Erythroblast (primary cell): ENCODE measurements at regions not wholly inside any gene's neighbourhood (a gene's known extent, or its start where the extent isn't known, plus 50 kb on each side); places are given as distances from the start of the nearest gene placed in this dataset.

Experiments
- DNase-seq, 2 experiments: peaks; one replicate each; lab custom pipeline; 2025; lab: John Stamatoyannopoulos, UW
- GATA1 ChIP-seq: IDR thresholded peaks from 2 replicates; pipeline ENCODE4 v1.6.1; 2011; ENCODE audit warnings: low read depth, mild to moderate bottlenecking, control low read depth, low read length, moderate library complexity
- POLR2A ChIP-seq: IDR thresholded peaks from 2 replicates; pipeline ENCODE4 v1.6.1; 2011; ENCODE audit warnings: mild to moderate bottlenecking, low read length

DNA sequence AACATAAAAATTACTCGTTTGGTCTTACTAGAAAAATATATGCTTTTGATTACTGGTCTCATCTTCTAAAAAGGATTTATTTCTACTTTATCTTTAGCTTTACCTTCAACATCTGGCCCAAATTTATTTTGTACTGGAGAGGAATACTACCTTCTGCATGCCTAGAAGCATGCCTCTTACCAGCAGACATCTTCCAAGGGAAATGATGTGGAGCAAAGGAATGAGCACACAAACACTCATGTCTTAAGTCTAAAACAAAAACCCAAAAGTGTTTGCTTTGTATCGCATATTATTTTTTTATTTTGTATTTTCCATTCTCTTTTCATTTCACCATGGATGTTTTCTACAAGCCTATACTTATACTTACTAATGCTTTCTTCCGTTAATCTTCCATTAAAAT, 304.6 kb upstream of the KCNMB2 start:
- DNase-seq: no peak
- TF ChIP-seq POLR2A (no peak), GATA1 (no peak)

GRCh38 chr3:178233371-178234071, 302.7 kb upstream of the KCNMB2 start:
- no peak for DNase-seq
- TF ChIP-seq GATA1 (no peak), POLR2A (no peak)

- DNase-seq: no peak
- TF ChIP-seq GATA1 (no peak), POLR2A (no peak)
Observed at GRCh38 chr3:178236555-178237277, 299.5 kb upstream of the KCNMB2 start.

DNA sequence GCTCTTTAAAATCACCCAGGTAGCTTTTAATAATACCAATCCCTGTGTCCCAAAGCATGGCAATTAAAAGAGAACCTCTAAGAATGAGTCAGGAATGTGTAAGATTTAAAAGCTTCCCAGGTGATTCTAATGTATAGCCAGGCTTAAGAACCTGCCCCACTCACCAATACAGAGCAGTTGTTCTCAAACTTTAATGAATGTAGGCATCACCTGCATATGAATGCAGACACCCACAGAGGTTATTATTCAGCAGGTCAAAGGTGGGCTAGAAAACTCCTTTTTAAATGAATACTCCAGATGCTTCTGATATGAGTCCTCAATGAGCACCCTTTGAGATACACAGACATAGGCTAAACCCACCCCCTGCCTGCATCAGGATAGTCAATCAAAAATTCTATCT, 298.1 kb upstream of the KCNMB2 start:
- TF ChIP-seq GATA1 (no peak), POLR2A (no peak)
- no peak for DNase-seq

GRCh38 chr3:178244733-178245709, 291.2 kb upstream of the KCNMB2 start:
- no peak for DNase-seq
- no peak for TF ChIP-seq POLR2A
- no peak for TF ChIP-seq GATA1

DNA sequence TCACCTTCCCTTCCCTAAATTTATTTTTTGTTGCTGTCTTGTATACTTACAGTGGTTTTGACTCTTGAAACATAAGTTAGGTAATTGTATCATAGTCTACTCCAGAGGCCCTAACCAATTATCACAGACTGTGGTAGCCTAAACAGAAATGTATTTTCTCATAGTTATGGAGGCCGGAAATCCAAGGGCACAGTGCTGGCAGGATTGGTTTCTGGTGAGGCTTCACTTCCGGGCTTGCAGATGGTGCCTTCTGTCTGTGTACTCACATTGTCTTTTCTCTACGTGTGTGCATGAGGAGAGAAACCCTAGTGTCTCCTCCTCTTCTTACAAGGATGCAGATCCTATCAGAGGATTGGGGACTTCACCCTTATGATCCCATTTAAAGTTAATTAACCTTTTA, 290.2 kb upstream of the KCNMB2 start:
- TF ChIP-seq GATA1: no peak
- TF ChIP-seq POLR2A: no peak
- DNase-seq: no peak

DNA sequence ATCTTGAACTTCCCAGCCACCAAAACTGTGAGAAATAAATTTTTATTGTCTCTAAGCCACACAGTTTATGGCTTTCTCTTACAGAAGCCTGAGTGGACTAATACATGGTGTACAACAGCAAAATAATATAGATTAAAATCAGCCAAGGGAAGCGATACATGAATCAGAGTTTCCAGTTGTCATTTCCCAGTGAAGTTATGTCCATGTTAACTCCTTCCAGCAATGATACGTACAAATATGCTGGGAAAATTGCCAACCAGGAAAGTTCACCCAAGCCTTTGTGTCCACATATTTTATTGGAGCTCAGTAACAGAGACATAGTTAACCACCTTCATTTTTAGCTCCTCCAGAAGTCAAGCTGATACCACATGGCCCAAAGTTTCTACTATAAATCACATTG, 280.9 kb upstream of the KCNMB2 start:
- TF ChIP-seq POLR2A (no peak), GATA1 (no peak)
- DNase-seq: no peak

DNA sequence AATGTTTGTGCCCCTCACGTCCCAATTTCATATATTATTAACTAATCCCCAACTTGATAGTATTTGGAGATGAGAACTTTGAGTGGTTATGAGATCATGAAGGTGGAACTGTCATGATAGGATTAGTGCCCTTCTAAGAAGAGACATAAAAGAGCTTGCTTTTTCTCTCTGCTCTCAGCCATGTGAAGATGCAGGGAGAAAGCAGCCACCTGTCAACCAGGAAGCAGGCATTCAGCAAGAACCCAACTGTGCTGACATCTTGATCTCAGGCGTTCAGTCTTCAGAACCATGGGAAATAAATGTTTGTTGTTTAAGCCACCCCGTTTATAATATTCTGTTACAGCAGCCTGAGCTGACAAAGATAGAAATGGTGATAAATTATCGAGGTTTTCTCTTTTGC, 278.7 kb upstream of the KCNMB2 start:
- TF ChIP-seq GATA1: no peak
- TF ChIP-seq POLR2A: no peak
- DNase-seq: peak in 1 of 2 experiments; percentile 4

- DNase-seq: peak in 1 of 2 experiments; percentile 8
- TF ChIP-seq GATA1 (no peak), POLR2A (no peak)
Observed at GRCh38 chr3:178258121-178258520, 278.1 kb upstream of the KCNMB2 start.

- peak; percentile 13 to 17 for DNase-seq
- no peak for TF ChIP-seq POLR2A
- no peak for TF ChIP-seq GATA1
Observed at GRCh38 chr3:178259703-178260102, 276.5 kb upstream of the KCNMB2 start.

DNA sequence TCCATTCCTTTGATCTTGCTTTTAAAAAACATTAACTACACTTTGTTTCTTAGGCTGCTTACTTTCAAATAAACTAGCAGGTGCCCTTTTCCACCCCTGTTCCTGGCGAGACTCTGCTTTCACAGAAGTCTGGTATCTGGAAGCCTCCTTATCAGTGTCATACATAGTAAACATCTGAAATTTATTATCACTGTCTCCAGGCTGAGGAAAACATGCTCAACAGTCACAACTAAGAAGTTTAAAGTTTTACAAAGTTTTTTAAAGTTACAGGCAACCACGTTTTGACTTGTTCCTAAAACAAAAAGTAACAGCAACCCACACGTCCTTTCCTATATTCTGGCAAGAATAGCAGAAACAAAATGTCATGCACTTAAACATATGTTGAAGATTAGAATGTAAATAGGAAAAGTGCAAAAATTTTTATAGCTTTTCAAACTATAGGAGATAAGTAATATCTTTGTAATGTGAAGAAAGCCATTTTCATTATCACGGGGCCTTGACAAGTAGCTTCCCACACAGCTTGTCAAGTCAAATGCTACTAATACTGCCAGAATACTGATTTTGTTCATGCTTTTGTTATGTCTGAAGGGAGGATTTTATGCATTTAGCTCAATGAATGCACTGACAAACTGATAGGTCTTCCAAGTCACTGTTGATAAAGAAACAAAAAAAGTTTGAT, 275.2 kb upstream of the KCNMB2 start:
- peak; percentile 69 to 87 for DNase-seq
- TF ChIP-seq POLR2A (peak; percentile 58), GATA1 (no peak)

GRCh38 chr3:178263236-178263916, 272.9 kb upstream of the KCNMB2 start:
- TF ChIP-seq GATA1 (no peak), POLR2A (no peak)
- peak in 1 of 2 experiments; percentile 12 for DNase-seq

- TF ChIP-seq GATA1 (no peak), POLR2A (no peak)
- no peak for DNase-seq
Observed at GRCh38 chr3:178267158-178267844, 268.9 kb upstream of the KCNMB2 start.
